ENCODE measurements at regions not wholly inside any gene's neighbourhood (a gene's known extent, or its start where the extent isn't known, plus 50 kb on each side); places are given as distances from the start of the nearest gene placed in this dataset.

DNA sequence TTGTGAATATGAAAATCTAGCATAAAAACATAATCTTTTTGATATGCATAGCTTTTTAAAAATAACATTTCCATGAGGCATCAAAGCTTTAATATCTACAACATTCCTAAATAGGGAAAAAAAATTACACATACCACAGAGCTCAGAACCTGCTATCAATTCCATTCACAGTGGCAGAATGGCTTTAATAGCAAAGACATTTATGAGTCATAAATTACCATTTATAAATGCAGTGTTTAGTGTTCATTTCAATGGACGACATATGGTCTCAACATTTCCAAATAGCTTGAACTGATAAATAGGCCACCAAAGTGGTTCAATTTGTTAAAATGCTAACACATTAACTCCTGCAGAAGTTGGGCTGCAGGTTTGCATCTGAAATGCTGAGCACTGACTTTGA lies 600.6 kb upstream of the SETBP1 start:
- TF ChIP-seq, protein P1, sequence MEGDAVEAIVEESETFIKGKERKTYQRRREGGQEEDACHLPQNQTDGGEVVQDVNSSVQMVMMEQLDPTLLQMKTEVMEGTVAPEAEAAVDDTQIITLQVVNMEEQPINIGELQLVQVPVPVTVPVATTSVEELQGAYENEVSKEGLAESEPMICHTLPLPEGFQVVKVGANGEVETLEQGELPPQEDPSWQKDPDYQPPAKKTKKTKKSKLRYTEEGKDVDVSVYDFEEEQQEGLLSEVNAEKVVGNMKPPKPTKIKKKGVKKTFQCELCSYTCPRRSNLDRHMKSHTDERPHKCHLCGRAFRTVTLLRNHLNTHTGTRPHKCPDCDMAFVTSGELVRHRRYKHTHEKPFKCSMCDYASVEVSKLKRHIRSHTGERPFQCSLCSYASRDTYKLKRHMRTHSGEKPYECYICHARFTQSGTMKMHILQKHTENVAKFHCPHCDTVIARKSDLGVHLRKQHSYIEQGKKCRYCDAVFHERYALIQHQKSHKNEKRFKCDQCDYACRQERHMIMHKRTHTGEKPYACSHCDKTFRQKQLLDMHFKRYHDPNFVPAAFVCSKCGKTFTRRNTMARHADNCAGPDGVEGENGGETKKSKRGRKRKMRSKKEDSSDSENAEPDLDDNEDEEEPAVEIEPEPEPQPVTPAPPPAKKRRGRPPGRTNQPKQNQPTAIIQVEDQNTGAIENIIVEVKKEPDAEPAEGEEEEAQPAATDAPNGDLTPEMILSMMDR (IDR thresholded peaks at IDR 0.05; ENCODE audit: insufficient read depth, low read length): no peak
- TF ChIP-seq POLR2AphosphoS5 (IDR thresholded peaks at IDR 0.05; ENCODE audit: low read depth) (no peak), GABPA (IDR thresholded peaks at IDR 0.05; ENCODE audit: low read depth) (no peak)
- TF ChIP-seq, protein P2, sequence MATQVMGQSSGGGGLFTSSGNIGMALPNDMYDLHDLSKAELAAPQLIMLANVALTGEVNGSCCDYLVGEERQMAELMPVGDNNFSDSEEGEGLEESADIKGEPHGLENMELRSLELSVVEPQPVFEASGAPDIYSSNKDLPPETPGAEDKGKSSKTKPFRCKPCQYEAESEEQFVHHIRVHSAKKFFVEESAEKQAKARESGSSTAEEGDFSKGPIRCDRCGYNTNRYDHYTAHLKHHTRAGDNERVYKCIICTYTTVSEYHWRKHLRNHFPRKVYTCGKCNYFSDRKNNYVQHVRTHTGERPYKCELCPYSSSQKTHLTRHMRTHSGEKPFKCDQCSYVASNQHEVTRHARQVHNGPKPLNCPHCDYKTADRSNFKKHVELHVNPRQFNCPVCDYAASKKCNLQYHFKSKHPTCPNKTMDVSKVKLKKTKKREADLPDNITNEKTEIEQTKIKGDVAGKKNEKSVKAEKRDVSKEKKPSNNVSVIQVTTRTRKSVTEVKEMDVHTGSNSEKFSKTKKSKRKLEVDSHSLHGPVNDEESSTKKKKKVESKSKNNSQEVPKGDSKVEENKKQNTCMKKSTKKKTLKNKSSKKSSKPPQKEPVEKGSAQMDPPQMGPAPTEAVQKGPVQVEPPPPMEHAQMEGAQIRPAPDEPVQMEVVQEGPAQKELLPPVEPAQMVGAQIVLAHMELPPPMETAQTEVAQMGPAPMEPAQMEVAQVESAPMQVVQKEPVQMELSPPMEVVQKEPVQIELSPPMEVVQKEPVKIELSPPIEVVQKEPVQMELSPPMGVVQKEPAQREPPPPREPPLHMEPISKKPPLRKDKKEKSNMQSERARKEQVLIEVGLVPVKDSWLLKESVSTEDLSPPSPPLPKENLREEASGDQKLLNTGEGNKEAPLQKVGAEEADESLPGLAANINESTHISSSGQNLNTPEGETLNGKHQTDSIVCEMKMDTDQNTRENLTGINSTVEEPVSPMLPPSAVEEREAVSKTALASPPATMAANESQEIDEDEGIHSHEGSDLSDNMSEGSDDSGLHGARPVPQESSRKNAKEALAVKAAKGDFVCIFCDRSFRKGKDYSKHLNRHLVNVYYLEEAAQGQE (IDR thresholded peaks at IDR 0.05; ENCODE audit: insufficient replicate concordance, low read depth): no peak

All from HL-60 (cell line).